ENCODE measurements at regions not wholly inside any gene's neighbourhood (a gene's known extent, or its start where the extent isn't known, plus 50 kb on each side); places are given as distances from the start of the nearest gene placed in this dataset.

DNA sequence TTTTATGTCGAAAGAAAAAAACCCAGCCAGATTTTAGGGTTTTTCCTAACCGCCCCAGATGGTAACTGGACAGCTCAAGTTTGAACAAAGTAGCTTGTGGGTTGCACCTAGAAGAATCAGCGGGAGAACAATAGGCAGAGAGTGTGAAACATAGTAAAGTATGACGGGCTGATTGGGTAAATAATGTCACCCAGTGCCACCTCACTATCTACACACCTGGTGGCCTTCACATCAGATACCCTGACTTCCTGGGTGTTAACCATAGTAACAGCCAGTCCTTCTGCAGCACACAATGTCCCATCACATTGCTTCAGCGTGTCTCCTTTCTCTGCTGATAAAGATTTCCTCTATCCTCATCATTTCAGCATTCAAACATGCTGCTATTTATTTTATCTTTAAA is 159.1 kb upstream of the HS3ST1 start:
- TF ChIP-seq EZH2phosphoT487 (IDR thresholded peaks at IDR 0.05; ENCODE audit: borderline replicate concordance, low read length) (no peak), EZH2 (IDR thresholded peaks at IDR 0.05; ENCODE audit: low read length, unreplicated experiment) (no peak)
- TF ChIP-seq, protein P1, sequence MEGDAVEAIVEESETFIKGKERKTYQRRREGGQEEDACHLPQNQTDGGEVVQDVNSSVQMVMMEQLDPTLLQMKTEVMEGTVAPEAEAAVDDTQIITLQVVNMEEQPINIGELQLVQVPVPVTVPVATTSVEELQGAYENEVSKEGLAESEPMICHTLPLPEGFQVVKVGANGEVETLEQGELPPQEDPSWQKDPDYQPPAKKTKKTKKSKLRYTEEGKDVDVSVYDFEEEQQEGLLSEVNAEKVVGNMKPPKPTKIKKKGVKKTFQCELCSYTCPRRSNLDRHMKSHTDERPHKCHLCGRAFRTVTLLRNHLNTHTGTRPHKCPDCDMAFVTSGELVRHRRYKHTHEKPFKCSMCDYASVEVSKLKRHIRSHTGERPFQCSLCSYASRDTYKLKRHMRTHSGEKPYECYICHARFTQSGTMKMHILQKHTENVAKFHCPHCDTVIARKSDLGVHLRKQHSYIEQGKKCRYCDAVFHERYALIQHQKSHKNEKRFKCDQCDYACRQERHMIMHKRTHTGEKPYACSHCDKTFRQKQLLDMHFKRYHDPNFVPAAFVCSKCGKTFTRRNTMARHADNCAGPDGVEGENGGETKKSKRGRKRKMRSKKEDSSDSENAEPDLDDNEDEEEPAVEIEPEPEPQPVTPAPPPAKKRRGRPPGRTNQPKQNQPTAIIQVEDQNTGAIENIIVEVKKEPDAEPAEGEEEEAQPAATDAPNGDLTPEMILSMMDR (conservative IDR thresholded peaks at IDR 0.05; ENCODE audit: low read depth, low read length), result no peak
- no peaks in the 10 kb centered on the region for H3K79me2 ChIP-seq (ENCODE audit: low read length)
- H3K27ac ChIP-seq (ENCODE audit: low read length), result no peak overlapping the region
- no peaks in the 10 kb centered on the region for H4K20me1 ChIP-seq (ENCODE audit: low read length)
- H3K27me3 ChIP-seq (ENCODE audit: low read length), result no peaks in the 10 kb centered on the region
- no peak overlapping the region for H3K9ac ChIP-seq (ENCODE audit: low read length)
- ChIA-PET POLR2A (ENCODE audit: unreplicated experiment) (no interaction called here), CTCF (no interaction called here)
- no peaks in the 10 kb centered on the region for H3K9me3 ChIP-seq (ENCODE audit: low read length)
- intact Hi-C loops (cut with micrococcal nuclease), result no loop called here
- no peaks in the 10 kb centered on the region for H3F3A ChIP-seq (ENCODE audit: low read length, unreplicated experiment)
- no peak overlapping the region for H2AFZ ChIP-seq (ENCODE audit: low read length)
- no peak for DNase-seq
- H3K4me2 ChIP-seq (ENCODE audit: low read length), result no peak overlapping the region
- no TSS peak for BruUV-seq (replicated peaks)
- ATAC-seq, result no peak
- H3K4me3 ChIP-seq (ENCODE audit: low read length), result no peak overlapping the region
- H3K36me3 ChIP-seq (ENCODE audit: low read depth, low read length), result no peaks in the 10 kb centered on the region
- peaks cover 25% of the 10 kb centered on the region for H3K4me1 ChIP-seq (ENCODE audit: insufficient read depth, low read length)
- H3K9me2 ChIP-seq (replicated peaks; ENCODE audit: low read length), result no peaks in the 10 kb centered on the region

DNA sequence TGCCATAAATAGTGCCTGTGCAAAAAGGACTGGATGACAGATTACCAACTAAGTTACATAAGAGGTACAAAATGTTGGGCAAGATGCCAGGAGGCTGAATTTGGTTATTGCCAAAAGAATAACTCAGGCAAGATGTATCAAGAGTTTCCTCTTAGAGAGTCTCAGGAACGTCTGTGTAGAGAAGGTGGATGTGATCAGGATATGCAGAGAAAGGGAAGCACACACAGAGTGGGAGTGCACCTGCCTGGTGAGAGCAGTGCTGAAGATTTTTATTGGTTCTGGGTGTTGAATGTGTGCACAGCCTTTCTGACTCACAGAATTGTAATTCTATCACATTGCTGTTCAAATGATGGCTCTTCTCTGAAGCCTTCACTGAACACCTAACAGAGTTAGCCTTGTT is 156.8 kb upstream of the HS3ST1 start:
- H3K79me2 ChIP-seq (ENCODE audit: low read length), result no peaks in the 10 kb centered on the region
- peak overlapping the region; percentile 65 for H3K27ac ChIP-seq (ENCODE audit: low read length)
- no peaks in the 10 kb centered on the region for H3K9me3 ChIP-seq (ENCODE audit: low read length)
- H3K9me2 ChIP-seq (replicated peaks; ENCODE audit: low read length), result no peaks in the 10 kb centered on the region
- no peak overlapping the region for H3K4me3 ChIP-seq (ENCODE audit: low read length)
- H3K36me3 ChIP-seq (ENCODE audit: low read depth, low read length), result no peaks in the 10 kb centered on the region
- BruUV-seq (replicated peaks), result no TSS peak
- H2AFZ ChIP-seq (ENCODE audit: low read length), result peak overlapping the region; percentile 32; the same call in 1 of the 2 replicates
- H3K4me1 ChIP-seq (ENCODE audit: insufficient read depth, low read length), result peaks cover 25% of the 10 kb centered on the region
- H3K27me3 ChIP-seq (ENCODE audit: low read length), result no peaks in the 10 kb centered on the region
- POLR2A ChIA-PET (ENCODE audit: unreplicated experiment), result no interaction called here
- no peaks in the 10 kb centered on the region for H3F3A ChIP-seq (ENCODE audit: low read length, unreplicated experiment)
- DNase-seq (peak; percentile 79), ATAC-seq (peak; percentile 97)
- H3K4me2 ChIP-seq (ENCODE audit: low read length), result peak overlapping the region; percentile 66
- CTCF ChIA-PET, result no interaction called here
- H3K9ac ChIP-seq (ENCODE audit: low read length), result no peak overlapping the region
- no peaks in the 10 kb centered on the region for H4K20me1 ChIP-seq (ENCODE audit: low read length)
- intact Hi-C loops (cut with micrococcal nuclease), result loop anchor here (1.0 kb wide), 1 partner anchor 80 kb away; no protein-coding TSS in a partner anchor
- TF ChIP-seq EZH2phosphoT487 (IDR thresholded peaks at IDR 0.05; ENCODE audit: borderline replicate concordance, low read length) (no peak), EZH2 (IDR thresholded peaks at IDR 0.05; ENCODE audit: low read length, unreplicated experiment) (no peak)
- TF ChIP-seq, protein P1 (conservative IDR thresholded peaks at IDR 0.05; ENCODE audit: low read depth, low read length), result no peak

DNA sequence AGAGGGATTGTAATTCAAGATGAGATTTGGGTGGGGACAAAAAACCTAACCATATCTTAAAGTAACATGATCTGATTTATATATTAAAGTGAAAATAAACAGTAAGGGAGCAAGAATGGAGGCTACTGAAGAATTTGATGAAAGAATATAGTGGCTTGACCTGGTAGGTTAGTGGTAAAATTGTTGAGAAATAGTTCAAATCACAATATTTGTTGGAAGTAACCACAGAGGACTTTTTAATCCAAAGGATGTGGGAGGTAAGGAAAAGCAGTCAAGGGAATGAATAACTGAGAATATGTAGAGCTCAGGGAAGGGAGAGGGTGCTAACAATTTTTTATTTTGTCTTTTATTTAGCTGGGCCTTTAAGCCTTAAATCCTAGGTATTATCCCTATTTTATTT is 139.8 kb upstream of the HS3ST1 start:
- Histone ChIP-seq H2AFZ (ENCODE audit: low read length) (no peak overlapping the region), H3K9me3 (ENCODE audit: low read length) (no peaks in the 10 kb centered on the region), H3K36me3 (ENCODE audit: low read depth, low read length) (no peaks in the 10 kb centered on the region), H3K79me2 (ENCODE audit: low read length) (no peaks in the 10 kb centered on the region), H3K9ac (ENCODE audit: low read length) (no peak overlapping the region), H4K20me1 (ENCODE audit: low read length) (no peaks in the 10 kb centered on the region), H3K4me2 (ENCODE audit: low read length) (no peak overlapping the region), H3K27me3 (ENCODE audit: low read length) (no peaks in the 10 kb centered on the region), H3K4me3 (ENCODE audit: low read length) (no peak overlapping the region), H3F3A (ENCODE audit: low read length, unreplicated experiment) (no peaks in the 10 kb centered on the region), H3K4me1 (ENCODE audit: insufficient read depth, low read length) (no peaks in the 10 kb centered on the region), H3K27ac (ENCODE audit: low read length) (no peak overlapping the region), H3K9me2 (replicated peaks; ENCODE audit: low read length) (no peaks in the 10 kb centered on the region)
- intact Hi-C loops (cut with micrococcal nuclease), result no loop called here
- no TSS peak for BruUV-seq (replicated peaks)
- no peak for ATAC-seq
- TF ChIP-seq EZH2phosphoT487 (IDR thresholded peaks at IDR 0.05; ENCODE audit: borderline replicate concordance, low read length), result no peak
- TF ChIP-seq, protein P1 (conservative IDR thresholded peaks at IDR 0.05; ENCODE audit: low read depth, low read length), result no peak
- no peak for TF ChIP-seq EZH2 (IDR thresholded peaks at IDR 0.05; ENCODE audit: low read length, unreplicated experiment)
- DNase-seq, result no peak
- CTCF ChIA-PET, result no interaction called here
- POLR2A ChIA-PET (ENCODE audit: unreplicated experiment), result no interaction called here

Data from PC-3 (cell line).